ENCODE measurements at regions not wholly inside any gene's neighbourhood (a gene's known extent, or its start where the extent isn't known, plus 50 kb on each side); places are given as distances from the start of the nearest gene placed in this dataset.

DNA sequence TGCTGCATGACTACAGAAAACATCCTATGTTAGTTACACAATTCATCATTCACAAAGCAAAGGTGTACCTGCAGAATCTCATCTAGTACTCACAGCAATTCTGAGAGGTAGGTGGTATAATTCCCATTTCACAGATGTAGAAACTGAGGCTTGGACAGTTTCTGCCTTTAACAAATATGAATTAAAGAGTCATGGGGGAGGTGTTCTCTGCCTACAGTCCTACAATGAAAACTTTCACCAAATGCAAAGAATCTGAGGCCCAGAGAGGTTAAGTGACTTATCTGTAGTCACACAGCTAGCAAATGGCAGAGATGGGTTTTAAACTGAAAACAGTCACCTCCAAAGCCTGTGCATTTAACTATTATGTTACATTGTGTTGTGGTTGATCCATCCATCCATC lies 171.6 kb upstream of the WSCD2 start:
- TF ChIP-seq, protein P1, sequence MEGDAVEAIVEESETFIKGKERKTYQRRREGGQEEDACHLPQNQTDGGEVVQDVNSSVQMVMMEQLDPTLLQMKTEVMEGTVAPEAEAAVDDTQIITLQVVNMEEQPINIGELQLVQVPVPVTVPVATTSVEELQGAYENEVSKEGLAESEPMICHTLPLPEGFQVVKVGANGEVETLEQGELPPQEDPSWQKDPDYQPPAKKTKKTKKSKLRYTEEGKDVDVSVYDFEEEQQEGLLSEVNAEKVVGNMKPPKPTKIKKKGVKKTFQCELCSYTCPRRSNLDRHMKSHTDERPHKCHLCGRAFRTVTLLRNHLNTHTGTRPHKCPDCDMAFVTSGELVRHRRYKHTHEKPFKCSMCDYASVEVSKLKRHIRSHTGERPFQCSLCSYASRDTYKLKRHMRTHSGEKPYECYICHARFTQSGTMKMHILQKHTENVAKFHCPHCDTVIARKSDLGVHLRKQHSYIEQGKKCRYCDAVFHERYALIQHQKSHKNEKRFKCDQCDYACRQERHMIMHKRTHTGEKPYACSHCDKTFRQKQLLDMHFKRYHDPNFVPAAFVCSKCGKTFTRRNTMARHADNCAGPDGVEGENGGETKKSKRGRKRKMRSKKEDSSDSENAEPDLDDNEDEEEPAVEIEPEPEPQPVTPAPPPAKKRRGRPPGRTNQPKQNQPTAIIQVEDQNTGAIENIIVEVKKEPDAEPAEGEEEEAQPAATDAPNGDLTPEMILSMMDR (IDR thresholded peaks at IDR 0.05) = no peak
- TF ChIP-seq POLR2A (IDR thresholded peaks at IDR 0.05) (no peak), EP300 (IDR thresholded peaks at IDR 0.05) (no peak)

All from ovary (tissue), 3 donors.